ENCODE measurements at regions not wholly inside any gene's neighbourhood (a gene's known extent, or its start where the extent isn't known, plus 50 kb on each side); places are given as distances from the start of the nearest gene placed in this dataset.

DNA sequence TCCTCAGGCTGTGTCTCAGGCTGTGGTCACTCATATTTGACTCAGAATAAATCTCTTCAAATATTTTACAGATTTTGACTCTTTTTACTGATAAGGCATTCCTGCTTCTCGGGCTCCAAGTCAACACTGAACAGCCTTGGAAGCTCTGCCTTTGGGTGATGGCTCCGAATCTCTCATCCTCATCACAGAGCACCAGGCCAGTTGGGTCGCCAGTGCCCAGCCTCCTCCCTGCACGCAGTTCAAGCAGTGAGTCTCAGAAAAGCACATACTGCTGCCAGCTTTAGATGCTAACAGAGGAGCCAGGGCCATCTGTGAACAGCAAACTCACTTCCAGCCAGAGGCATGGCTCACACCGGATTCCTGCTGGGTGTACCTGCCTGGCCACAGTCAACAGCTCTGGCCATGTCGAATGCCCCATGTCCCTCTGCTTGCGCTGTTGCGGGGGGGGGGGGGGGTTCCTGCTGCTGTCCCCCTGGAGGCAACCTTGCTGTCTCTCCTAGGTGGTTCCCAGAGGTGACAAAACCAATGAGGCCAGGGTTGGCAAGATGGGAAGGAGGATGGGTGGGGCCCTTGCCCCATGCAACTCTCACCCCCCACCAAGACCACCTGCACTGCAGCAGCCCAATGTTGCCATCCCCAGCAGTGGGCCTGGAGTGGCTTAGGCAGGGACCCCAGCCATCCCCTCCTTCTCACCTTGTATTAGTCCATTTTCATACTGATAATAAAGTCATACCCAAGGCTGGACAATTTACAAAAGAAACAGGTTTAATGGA, 248.8 kb downstream of the ERMARD start:
- no peak overlapping the region for H3K4me3 Mint-ChIP-seq (ENCODE audit: low read depth, unreplicated experiment)
- no peaks in the 10 kb centered on the region for H3K4me1 Mint-ChIP-seq (ENCODE audit: low read depth, unreplicated experiment)
- peaks cover 2% of the 10 kb centered on the region for H3K9me3 Mint-ChIP-seq (ENCODE audit: low read depth, unreplicated experiment)
- intact Hi-C loops (cut with micrococcal nuclease; ENCODE audit: unreplicated experiment): no loop called here
- no peaks in the 10 kb centered on the region for H3K36me3 Mint-ChIP-seq (ENCODE audit: insufficient read depth, unreplicated experiment)
- no peaks in the 10 kb centered on the region for H3K27me3 Mint-ChIP-seq (ENCODE audit: unreplicated experiment)
- CTCF ChIA-PET: no interaction called here
- no peak for DNase-seq
- TF ChIP-seq, protein P1, sequence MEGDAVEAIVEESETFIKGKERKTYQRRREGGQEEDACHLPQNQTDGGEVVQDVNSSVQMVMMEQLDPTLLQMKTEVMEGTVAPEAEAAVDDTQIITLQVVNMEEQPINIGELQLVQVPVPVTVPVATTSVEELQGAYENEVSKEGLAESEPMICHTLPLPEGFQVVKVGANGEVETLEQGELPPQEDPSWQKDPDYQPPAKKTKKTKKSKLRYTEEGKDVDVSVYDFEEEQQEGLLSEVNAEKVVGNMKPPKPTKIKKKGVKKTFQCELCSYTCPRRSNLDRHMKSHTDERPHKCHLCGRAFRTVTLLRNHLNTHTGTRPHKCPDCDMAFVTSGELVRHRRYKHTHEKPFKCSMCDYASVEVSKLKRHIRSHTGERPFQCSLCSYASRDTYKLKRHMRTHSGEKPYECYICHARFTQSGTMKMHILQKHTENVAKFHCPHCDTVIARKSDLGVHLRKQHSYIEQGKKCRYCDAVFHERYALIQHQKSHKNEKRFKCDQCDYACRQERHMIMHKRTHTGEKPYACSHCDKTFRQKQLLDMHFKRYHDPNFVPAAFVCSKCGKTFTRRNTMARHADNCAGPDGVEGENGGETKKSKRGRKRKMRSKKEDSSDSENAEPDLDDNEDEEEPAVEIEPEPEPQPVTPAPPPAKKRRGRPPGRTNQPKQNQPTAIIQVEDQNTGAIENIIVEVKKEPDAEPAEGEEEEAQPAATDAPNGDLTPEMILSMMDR (IDR thresholded peaks at IDR 0.05; ENCODE audit: unreplicated experiment): no peak
- no peak overlapping the region for H3K27ac Mint-ChIP-seq (ENCODE audit: unreplicated experiment)
- no TSS peak for BruUV-seq (replicated peaks)

DNA sequence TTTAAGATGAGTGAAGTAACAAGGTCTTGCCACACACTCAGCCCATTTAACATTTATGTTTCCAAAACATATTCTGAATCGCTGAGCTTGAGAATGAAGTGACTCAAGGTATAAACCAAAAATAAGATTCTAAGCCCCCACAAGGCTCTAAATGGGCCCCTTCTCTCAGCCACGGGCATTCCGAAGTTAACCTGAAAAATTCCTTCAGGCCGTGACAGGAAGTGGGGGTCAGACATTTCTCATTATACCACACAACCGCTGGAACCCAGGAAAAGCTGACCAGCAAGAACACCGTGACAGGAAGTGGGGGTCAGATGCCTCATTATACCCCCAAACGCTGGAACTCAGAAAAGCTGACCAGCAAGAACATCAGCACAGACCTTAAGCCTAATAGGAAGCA, 247.9 kb downstream of the ERMARD start:
- H3K27ac Mint-ChIP-seq (ENCODE audit: unreplicated experiment): no peak overlapping the region
- no peak for DNase-seq
- CTCF ChIA-PET: no interaction called here
- no peaks in the 10 kb centered on the region for H3K36me3 Mint-ChIP-seq (ENCODE audit: insufficient read depth, unreplicated experiment)
- H3K27me3 Mint-ChIP-seq (ENCODE audit: unreplicated experiment): no peaks in the 10 kb centered on the region
- peaks cover 2% of the 10 kb centered on the region for H3K9me3 Mint-ChIP-seq (ENCODE audit: low read depth, unreplicated experiment)
- no peaks in the 10 kb centered on the region for H3K4me1 Mint-ChIP-seq (ENCODE audit: low read depth, unreplicated experiment)
- TF ChIP-seq, protein P1 (IDR thresholded peaks at IDR 0.05; ENCODE audit: unreplicated experiment): no peak
- intact Hi-C loops (cut with micrococcal nuclease; ENCODE audit: unreplicated experiment): no loop called here
- no TSS peak for BruUV-seq (replicated peaks)
- no peak overlapping the region for H3K4me3 Mint-ChIP-seq (ENCODE audit: low read depth, unreplicated experiment)

DNA sequence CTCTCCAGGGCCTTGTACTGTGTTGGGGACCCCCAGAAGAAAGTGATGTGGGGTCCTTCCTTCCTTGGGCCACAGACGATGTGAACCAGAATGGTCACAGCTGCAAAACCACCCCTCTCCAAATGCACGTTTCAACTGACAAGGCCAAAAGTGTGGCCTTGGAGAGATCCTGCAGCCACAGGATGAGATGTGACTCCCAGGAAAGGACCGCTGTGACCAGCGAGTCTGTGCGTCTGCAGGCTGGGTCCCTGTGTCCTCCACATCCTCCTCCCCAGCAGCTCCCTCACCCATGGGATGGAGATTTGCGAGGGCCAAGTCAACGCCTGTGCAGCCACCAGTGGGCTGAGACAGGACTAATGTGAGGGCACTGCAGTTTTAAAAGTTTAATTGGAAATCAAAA, 247.0 kb downstream of the ERMARD start:
- H3K27ac Mint-ChIP-seq (ENCODE audit: unreplicated experiment): no peak overlapping the region
- intact Hi-C loops (cut with micrococcal nuclease; ENCODE audit: unreplicated experiment): no loop called here
- DNase-seq: no peak
- H3K27me3 Mint-ChIP-seq (ENCODE audit: unreplicated experiment): no peaks in the 10 kb centered on the region
- H3K4me3 Mint-ChIP-seq (ENCODE audit: low read depth, unreplicated experiment): no peak overlapping the region
- H3K9me3 Mint-ChIP-seq (ENCODE audit: low read depth, unreplicated experiment): no peaks in the 10 kb centered on the region
- CTCF ChIA-PET: no interaction called here
- no peaks in the 10 kb centered on the region for H3K4me1 Mint-ChIP-seq (ENCODE audit: low read depth, unreplicated experiment)
- TF ChIP-seq, protein P1 (IDR thresholded peaks at IDR 0.05; ENCODE audit: unreplicated experiment): no peak
- no TSS peak for BruUV-seq (replicated peaks)
- no peaks in the 10 kb centered on the region for H3K36me3 Mint-ChIP-seq (ENCODE audit: insufficient read depth, unreplicated experiment)

DNA sequence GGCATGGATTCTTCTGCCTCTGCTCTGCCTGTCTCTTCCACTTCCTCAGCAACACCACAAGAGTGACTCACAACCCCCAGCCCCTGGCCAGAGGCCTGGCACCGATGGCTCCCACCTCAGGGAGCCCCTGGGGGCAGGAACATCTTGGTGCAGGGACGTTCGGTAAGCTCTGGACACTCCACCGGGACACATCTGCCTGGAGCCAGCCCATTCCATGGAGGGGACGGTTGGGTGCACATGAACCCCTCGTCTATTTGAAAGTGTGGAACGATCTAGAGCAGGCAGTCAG, 246.5 kb downstream of the ERMARD start:
- H3K4me3 Mint-ChIP-seq (ENCODE audit: low read depth, unreplicated experiment): no peak overlapping the region
- no peak overlapping the region for H3K27ac Mint-ChIP-seq (ENCODE audit: unreplicated experiment)
- intact Hi-C loops (cut with micrococcal nuclease; ENCODE audit: unreplicated experiment): no loop called here

More for the DNA sequence above, 246.5 kb downstream of the ERMARD start:
- H3K4me1 Mint-ChIP-seq (ENCODE audit: low read depth, unreplicated experiment): no peaks in the 10 kb centered on the region
- TF ChIP-seq, protein P1 (IDR thresholded peaks at IDR 0.05; ENCODE audit: unreplicated experiment): no peak
- CTCF ChIA-PET: no interaction called here
- H3K36me3 Mint-ChIP-seq (ENCODE audit: insufficient read depth, unreplicated experiment): no peaks in the 10 kb centered on the region
- H3K27me3 Mint-ChIP-seq (ENCODE audit: unreplicated experiment): no peaks in the 10 kb centered on the region
- no TSS peak for BruUV-seq (replicated peaks)
- no peak for DNase-seq
- H3K9me3 Mint-ChIP-seq (ENCODE audit: low read depth, unreplicated experiment): no peaks in the 10 kb centered on the region
